Uterus (tissue), 3 donors: ENCODE measurements at regions not wholly inside any gene's neighbourhood (a gene's known extent, or its start where the extent isn't known, plus 50 kb on each side); places are given as distances from the start of the nearest gene placed in this dataset.

ENCODE experiments used
- DNase-seq, 2 donors: peaks; one replicate each; pipeline ENCODE4 v3.0.0-alpha.2; 2019 to 2020
- H3K27ac ChIP-seq, 2 donors: fragments of 200-600 bp; sonication (generic); 1 replicate in 1 of 2; 2 replicates in 1 of 2; pipeline ENCODE4 v1.5.1; 2016 to 2018
- H3K27me3 ChIP-seq, 2 donors: fragments of 200-600 bp; sonication (generic); one replicate each; pipeline ENCODE4 v1.5.1; 2018 to 2019; ENCODE audit warnings: control low read depth in 1 of 2
- H3K36me3 ChIP-seq, 2 donors: fragments of 200-600 bp; sonication (generic); one replicate each; pipeline ENCODE4 v1.5.1; 2019; ENCODE audit warnings: control low read depth in 1 of 2
- H3K4me1 ChIP-seq, 2 donors: fragments of 200-600 bp; sonication (generic); one replicate each; pipeline ENCODE4 v1.5.1; 2018 to 2019; ENCODE audit warnings: control low read depth in 1 of 2
- H3K4me3 ChIP-seq, 2 donors: fragments of 200-600 bp; sonication (generic); 1 replicate in 1 of 2; 2 replicates in 1 of 2; pipeline ENCODE4 v1.5.1; 2018 to 2019; ENCODE audit warnings: mild to moderate bottlenecking in 1 of 2
- H3K9me3 ChIP-seq, 2 donors: fragments of 200-600 bp; sonication (generic); one replicate each; pipeline ENCODE4 v1.5.1; 2019; ENCODE audit warnings: control low read depth in 1 of 2
- POLR2A ChIP-seq, 2 donors: fragments of 450-650 bp; IDR thresholded peaks; one replicate each; pipeline ENCODE4 v1.6.1; 2016; ENCODE audit warnings: antibody characterized with exemption in 2 of 2, mild to moderate bottlenecking in 1 of 2, moderate library complexity in 1 of 2
- intact Hi-C: fragments of 100-400 bp; cut with DNase I; formaldehyde crosslinking; loops from one replicate; pipeline ENCODE4 v1.15.1; 2023; ENCODE audit warnings: low total_unique reads
- TF ChIP-seq, protein P1 (sequence below), 4 experiments: fragments of 200-600 bp in 2 of 4; fragments of 450-650 bp in 2 of 4; sonication (generic) in 2 of 4; IDR thresholded peaks; one replicate each; pipeline ENCODE4 v1.5.1; 2016 to 2019; ENCODE audit warnings: antibody characterized with exemption in 4 of 4, mild to moderate bottlenecking in 2 of 4, moderate library complexity in 1 of 4
- donor health status: DM: yes; HTN: yes; CAD: no.

GRCh38 chr15:66883284-66883911, 181.4 kb downstream of the SMAD6 start:
- intact Hi-C loops = no loop called here
- H3K27me3 ChIP-seq = no peaks in the 10 kb centered on the region

DNA sequence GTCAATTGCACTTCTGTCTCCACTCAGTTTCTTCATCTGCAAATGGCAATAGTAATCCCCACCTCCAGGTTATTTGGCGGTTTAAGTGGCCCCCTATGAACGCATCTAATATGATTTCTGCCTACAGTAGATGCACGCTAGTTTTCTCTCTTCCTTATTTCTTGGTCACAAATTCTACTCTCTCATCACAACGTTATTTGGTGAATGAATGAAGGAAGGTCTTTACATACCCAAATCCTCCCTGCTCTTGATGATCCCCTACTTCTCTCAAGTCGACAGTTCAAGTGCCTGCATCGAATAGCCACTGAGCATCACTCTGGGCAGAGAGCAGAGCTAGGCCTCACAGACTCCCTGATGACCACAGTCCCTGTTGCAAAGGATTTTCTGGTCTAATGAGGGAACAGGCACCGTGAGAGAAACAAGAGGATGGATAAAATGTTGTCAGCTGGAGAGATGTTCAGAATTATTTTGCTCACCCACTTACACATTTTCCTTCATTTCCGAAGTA, 181.2 kb upstream of the SMAD3 start:
- Histone ChIP-seq H3K27me3 (no peaks in the 10 kb centered on the region), H3K4me3 (no peak overlapping the region), H3K4me1 (peaks cover 4 to 5% of the 10 kb centered on the region in 2 donors), H3K36me3 (no peaks in the 10 kb centered on the region), H3K9me3 (no peaks in the 10 kb centered on the region), H3K27ac (peak overlapping the region; percentile 84 to 90)
- no peak for DNase-seq
- TF ChIP-seq POLR2A (IDR thresholded peaks at IDR 0.05) = no peak
- TF ChIP-seq, protein P1, sequence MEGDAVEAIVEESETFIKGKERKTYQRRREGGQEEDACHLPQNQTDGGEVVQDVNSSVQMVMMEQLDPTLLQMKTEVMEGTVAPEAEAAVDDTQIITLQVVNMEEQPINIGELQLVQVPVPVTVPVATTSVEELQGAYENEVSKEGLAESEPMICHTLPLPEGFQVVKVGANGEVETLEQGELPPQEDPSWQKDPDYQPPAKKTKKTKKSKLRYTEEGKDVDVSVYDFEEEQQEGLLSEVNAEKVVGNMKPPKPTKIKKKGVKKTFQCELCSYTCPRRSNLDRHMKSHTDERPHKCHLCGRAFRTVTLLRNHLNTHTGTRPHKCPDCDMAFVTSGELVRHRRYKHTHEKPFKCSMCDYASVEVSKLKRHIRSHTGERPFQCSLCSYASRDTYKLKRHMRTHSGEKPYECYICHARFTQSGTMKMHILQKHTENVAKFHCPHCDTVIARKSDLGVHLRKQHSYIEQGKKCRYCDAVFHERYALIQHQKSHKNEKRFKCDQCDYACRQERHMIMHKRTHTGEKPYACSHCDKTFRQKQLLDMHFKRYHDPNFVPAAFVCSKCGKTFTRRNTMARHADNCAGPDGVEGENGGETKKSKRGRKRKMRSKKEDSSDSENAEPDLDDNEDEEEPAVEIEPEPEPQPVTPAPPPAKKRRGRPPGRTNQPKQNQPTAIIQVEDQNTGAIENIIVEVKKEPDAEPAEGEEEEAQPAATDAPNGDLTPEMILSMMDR (IDR thresholded peaks at IDR 0.05) = no peak
- intact Hi-C loops = no loop called here

More at GRCh38 chr15:66883284-66883911, 181.4 kb downstream of the SMAD6 start:
- no peaks in the 10 kb centered on the region for H3K9me3 ChIP-seq
- TF ChIP-seq, protein P1 (IDR thresholded peaks at IDR 0.05) = peak in 1 of 4 experiments; percentile 15
- peak; percentile 7 to 12 for TF ChIP-seq POLR2A (IDR thresholded peaks at IDR 0.05)
- peak; percentile 94 to 95 for DNase-seq
- peak overlapping the region; percentile 84 to 90 for H3K27ac ChIP-seq
- no peak overlapping the region for H3K4me3 ChIP-seq
- peaks cover 4 to 5% of the 10 kb centered on the region in 2 donors for H3K4me1 ChIP-seq
- H3K36me3 ChIP-seq = no peaks in the 10 kb centered on the region

- DNase-seq = no peak
- Histone ChIP-seq H3K36me3 (no peaks in the 10 kb centered on the region), H3K27me3 (no peaks in the 10 kb centered on the region), H3K4me3 (no peak overlapping the region), H3K27ac (peak overlapping the region; percentile 84 to 90), H3K9me3 (no peaks in the 10 kb centered on the region), H3K4me1 (peaks cover 4 to 5% of the 10 kb centered on the region in 2 donors)
- TF ChIP-seq POLR2A (IDR thresholded peaks at IDR 0.05) = no peak
- TF ChIP-seq, protein P1 (IDR thresholded peaks at IDR 0.05) = no peak
- intact Hi-C loops = no loop called here
These were observed 180.7 kb upstream of the SMAD3 start for GRCh38 chr15:66884661-66885237.

- DNase-seq = no peak
- Histone ChIP-seq H3K9me3 (no peaks in the 10 kb centered on the region), H3K27me3 (no peaks in the 10 kb centered on the region), H3K4me1 (peaks cover 4 to 5% of the 10 kb centered on the region in 2 donors), H3K36me3 (no peaks in the 10 kb centered on the region), H3K4me3 (no peak overlapping the region), H3K27ac (no peak overlapping the region)
- intact Hi-C loops = no loop called here
- TF ChIP-seq, protein P1 (IDR thresholded peaks at IDR 0.05) = no peak
- TF ChIP-seq POLR2A (IDR thresholded peaks at IDR 0.05) = no peak
These were observed 180.0 kb upstream of the SMAD3 start for GRCh38 chr15:66885281-66885915.

DNA sequence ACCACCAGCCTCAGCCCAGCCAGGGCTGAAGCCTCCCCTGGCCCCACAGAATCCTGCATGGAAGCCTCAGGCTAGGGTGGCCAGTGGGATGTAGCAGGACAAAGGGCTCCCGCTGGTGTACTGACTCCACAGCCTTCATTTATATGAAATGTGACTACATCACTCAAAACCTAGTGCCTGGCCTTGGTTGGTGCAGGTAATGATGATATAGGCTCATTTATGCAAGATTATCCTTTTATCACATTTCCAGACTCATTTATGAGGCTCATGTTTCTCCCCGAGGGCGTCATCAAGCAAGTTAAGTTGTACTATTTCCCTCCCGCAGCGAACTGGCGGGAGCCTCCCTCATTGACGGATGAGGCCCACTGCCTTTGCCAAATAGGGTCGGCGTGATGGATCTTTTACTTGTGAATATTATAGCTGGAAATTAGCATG, 179.1 kb upstream of the SMAD3 start:
- intact Hi-C loops = no loop called here
- Histone ChIP-seq H3K27ac (no peak overlapping the region), H3K4me1 (peaks cover 4 to 5% of the 10 kb centered on the region in 2 donors), H3K9me3 (no peaks in the 10 kb centered on the region), H3K27me3 (no peaks in the 10 kb centered on the region), H3K36me3 (no peaks in the 10 kb centered on the region), H3K4me3 (no peak overlapping the region)
- DNase-seq = no peak
- no peak for TF ChIP-seq POLR2A (IDR thresholded peaks at IDR 0.05)
- TF ChIP-seq, protein P1 (IDR thresholded peaks at IDR 0.05) = no peak
